GM12873 (cell line): ENCODE measurements at regions not wholly inside any gene's neighbourhood (a gene's known extent, or its start where the extent isn't known, plus 50 kb on each side); places are given as distances from the start of the nearest gene placed in this dataset.
A peak's percentile ranks its signal among the peaks of the same experiment; 100 is the strongest.

Experiments
- TF ChIP-seq, protein P1 (sequence below): IDR thresholded peaks from 2 replicates; pipeline ENCODE4 v1.5.1; 2012; ENCODE audit warnings: low read depth, mild to moderate bottlenecking, moderate library complexity, low read length, control low read depth; ENCODE audit not compliant: insufficient read depth; ENCODE audit errors: missing control alignments

DNA sequence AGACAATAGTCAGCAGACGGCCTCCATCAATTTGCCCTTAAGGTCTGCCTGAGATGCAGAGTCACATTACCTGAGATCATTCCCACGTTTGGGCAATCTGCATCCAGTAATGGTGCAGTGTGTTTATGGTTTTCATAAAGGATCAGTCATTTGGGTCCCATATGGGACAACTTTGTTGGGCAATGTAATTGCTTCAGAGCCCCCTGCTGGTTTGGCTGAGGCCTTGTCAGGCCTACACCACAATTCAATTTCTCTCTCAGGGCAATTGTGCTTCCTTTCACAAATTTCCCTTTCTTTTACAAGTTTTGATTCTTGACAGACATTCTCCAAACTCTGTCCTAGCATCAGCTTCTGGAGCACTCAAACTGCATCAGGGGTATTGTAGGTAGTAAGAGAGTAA, 191.2 kb upstream of the SSTR1 start:
- TF ChIP-seq, protein P1, sequence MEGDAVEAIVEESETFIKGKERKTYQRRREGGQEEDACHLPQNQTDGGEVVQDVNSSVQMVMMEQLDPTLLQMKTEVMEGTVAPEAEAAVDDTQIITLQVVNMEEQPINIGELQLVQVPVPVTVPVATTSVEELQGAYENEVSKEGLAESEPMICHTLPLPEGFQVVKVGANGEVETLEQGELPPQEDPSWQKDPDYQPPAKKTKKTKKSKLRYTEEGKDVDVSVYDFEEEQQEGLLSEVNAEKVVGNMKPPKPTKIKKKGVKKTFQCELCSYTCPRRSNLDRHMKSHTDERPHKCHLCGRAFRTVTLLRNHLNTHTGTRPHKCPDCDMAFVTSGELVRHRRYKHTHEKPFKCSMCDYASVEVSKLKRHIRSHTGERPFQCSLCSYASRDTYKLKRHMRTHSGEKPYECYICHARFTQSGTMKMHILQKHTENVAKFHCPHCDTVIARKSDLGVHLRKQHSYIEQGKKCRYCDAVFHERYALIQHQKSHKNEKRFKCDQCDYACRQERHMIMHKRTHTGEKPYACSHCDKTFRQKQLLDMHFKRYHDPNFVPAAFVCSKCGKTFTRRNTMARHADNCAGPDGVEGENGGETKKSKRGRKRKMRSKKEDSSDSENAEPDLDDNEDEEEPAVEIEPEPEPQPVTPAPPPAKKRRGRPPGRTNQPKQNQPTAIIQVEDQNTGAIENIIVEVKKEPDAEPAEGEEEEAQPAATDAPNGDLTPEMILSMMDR = peak; percentile 43

- TF ChIP-seq, protein P1 = no peak
Observed at GRCh38 chr14:38021861-38022260, 185.8 kb upstream of the SSTR1 start.

- TF ChIP-seq, protein P1 = no peak
Observed at GRCh38 chr14:38022775-38023174, 184.9 kb upstream of the SSTR1 start.

GRCh38 chr14:38038171-38038570, 169.5 kb upstream of the SSTR1 start:
- TF ChIP-seq, protein P1 = no peak

DNA sequence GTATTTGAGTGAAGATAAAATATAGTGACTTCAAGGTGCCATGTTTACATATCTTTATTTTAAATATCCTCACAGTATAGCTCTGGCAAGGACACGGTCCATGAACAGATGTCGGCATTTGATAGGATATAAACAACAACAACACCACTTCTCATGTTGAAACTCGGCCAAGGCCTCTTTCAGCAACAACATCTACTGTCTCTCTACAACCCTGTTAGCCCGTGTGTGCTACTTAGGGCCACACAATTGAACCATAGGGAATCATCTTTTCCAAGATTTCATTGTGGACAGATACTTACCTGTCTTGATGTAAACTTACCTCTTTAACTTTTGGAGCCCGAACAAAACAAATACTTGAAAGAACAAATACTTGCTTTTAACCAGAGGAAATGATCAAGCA, 168.7 kb upstream of the SSTR1 start:
- TF ChIP-seq, protein P1 = no peak

DNA sequence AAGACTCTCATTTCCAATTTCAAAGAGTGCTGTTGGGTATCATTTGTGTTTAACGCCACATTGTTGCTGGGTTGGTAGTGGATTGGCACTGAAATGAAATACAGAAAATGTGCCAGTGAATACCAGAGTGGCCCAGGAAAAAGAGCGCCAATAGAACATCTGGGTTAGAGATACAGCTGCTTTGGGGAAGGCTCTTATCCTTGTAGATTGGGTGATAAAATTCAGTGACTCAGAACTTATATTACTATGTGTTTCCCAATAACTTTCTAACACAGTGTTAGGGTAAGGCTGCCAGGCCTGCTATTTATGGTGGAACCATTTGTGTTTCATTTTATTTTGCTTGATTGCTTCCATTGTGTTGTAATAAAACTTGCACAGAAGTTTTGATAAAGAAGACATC, 168.2 kb upstream of the SSTR1 start:
- TF ChIP-seq, protein P1 = no peak

DNA sequence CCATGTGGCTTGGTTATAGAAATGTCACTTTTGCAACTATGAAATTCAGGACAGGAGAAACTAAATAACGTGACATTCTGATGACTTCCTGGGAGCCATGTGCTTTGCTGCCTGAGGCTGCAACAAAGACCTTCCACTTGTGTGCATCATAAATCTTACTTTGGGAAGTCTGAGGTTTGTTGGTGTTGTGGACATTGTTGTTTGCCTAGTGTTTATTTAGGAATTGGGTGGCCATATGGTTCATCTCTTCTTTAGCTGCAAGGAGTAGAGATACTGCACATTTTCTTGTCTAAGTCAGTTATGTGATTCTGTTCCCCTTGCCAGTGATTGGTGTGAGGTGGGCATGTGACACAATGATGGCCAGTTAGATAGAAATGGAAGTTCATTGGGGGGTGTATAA, 167.3 kb upstream of the SSTR1 start:
- TF ChIP-seq, protein P1 = no peak
